ENCODE measurements at regions not wholly inside any gene's neighbourhood (a gene's known extent, or its start where the extent isn't known, plus 50 kb on each side); places are given as distances from the start of the nearest gene placed in this dataset.

- H3K27ac Mint-ChIP-seq = no peak overlapping the region
- TF ChIP-seq, protein P1, sequence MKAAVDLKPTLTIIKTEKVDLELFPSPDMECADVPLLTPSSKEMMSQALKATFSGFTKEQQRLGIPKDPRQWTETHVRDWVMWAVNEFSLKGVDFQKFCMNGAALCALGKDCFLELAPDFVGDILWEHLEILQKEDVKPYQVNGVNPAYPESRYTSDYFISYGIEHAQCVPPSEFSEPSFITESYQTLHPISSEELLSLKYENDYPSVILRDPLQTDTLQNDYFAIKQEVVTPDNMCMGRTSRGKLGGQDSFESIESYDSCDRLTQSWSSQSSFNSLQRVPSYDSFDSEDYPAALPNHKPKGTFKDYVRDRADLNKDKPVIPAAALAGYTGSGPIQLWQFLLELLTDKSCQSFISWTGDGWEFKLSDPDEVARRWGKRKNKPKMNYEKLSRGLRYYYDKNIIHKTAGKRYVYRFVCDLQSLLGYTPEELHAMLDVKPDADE (IDR thresholded peaks at IDR 0.05) = no peak
- TF ChIP-seq POLR2AphosphoS5 (IDR thresholded peaks at IDR 0.05; ENCODE audit: low read depth) = no peak
- TF ChIP-seq STAT1 (IDR thresholded peaks at IDR 0.05; ENCODE audit: unreplicated experiment) = no peak
- TF ChIP-seq JUNB (IDR thresholded peaks at IDR 0.05; ENCODE audit: unreplicated experiment) = no peak
Measured at GRCh38 chr18:32610176-32610575, 139.5 kb upstream of the GAREM1 start.

GRCh38 chr18:32607816-32608215, 137.1 kb upstream of the GAREM1 start:
- Histone ChIP-seq H3F3A (replicated peaks; ENCODE audit: low read depth) (no peaks in the 10 kb centered on the region), H3K4me3 (no peak overlapping the region), H3K79me2 (replicated peaks; ENCODE audit: insufficient read depth) (no peaks in the 10 kb centered on the region), H3K36me3 (ENCODE audit: insufficient read depth) (no peaks in the 10 kb centered on the region), H3K4me2 (no peak overlapping the region), H3K27me3 (ENCODE audit: insufficient read depth) (no peaks in the 10 kb centered on the region), H3K9me2 (ENCODE audit: insufficient read depth) (no peaks in the 10 kb centered on the region), H4K20me1 (replicated peaks; ENCODE audit: insufficient read depth) (no peaks in the 10 kb centered on the region), H3K27ac (ENCODE audit: low read depth) (no peak overlapping the region), H2AFZ (no peak overlapping the region), H3K4me1 (ENCODE audit: insufficient read depth) (no peaks in the 10 kb centered on the region)
- H3K36me3 Mint-ChIP-seq (ENCODE audit: low read depth) = no peaks in the 10 kb centered on the region
- H3K9me3 Mint-ChIP-seq = no peaks in the 10 kb centered on the region
- H3K4me3 Mint-ChIP-seq = no peak overlapping the region
- DNase-seq (ENCODE audit: low spot score) = no peak
- H3K4me1 Mint-ChIP-seq = no peaks in the 10 kb centered on the region; the same call in 2 of the 3 replicates
- no peak for ATAC-seq
- no peaks in the 10 kb centered on the region for H3K27me3 Mint-ChIP-seq (ENCODE audit: insufficient read depth, low read depth, poor library complexity)
- H3K27ac Mint-ChIP-seq = no peak overlapping the region
- TF ChIP-seq ZNF331 (CRISPR knock-in tag; IDR thresholded peaks at IDR 0.05; ENCODE audit: low read depth) (no peak), EZH2phosphoT487 (IDR thresholded peaks at IDR 0.05; ENCODE audit: unreplicated experiment) (no peak), REST (IDR thresholded peaks at IDR 0.05; ENCODE audit: unreplicated experiment) (no peak), ZNF114 (CRISPR knock-in tag; IDR thresholded peaks at IDR 0.05) (no peak), CREB1 (CRISPR knock-in tag; IDR thresholded peaks at IDR 0.05; ENCODE audit: low read depth) (no peak), POLR2AphosphoS5 (IDR thresholded peaks at IDR 0.05; ENCODE audit: low read depth) (no peak), NANOG (IDR thresholded peaks at IDR 0.05; ENCODE audit: borderline replicate concordance) (no peak)
- TF ChIP-seq, protein P1 (IDR thresholded peaks at IDR 0.05) = no peak
- TF ChIP-seq, protein P2, sequence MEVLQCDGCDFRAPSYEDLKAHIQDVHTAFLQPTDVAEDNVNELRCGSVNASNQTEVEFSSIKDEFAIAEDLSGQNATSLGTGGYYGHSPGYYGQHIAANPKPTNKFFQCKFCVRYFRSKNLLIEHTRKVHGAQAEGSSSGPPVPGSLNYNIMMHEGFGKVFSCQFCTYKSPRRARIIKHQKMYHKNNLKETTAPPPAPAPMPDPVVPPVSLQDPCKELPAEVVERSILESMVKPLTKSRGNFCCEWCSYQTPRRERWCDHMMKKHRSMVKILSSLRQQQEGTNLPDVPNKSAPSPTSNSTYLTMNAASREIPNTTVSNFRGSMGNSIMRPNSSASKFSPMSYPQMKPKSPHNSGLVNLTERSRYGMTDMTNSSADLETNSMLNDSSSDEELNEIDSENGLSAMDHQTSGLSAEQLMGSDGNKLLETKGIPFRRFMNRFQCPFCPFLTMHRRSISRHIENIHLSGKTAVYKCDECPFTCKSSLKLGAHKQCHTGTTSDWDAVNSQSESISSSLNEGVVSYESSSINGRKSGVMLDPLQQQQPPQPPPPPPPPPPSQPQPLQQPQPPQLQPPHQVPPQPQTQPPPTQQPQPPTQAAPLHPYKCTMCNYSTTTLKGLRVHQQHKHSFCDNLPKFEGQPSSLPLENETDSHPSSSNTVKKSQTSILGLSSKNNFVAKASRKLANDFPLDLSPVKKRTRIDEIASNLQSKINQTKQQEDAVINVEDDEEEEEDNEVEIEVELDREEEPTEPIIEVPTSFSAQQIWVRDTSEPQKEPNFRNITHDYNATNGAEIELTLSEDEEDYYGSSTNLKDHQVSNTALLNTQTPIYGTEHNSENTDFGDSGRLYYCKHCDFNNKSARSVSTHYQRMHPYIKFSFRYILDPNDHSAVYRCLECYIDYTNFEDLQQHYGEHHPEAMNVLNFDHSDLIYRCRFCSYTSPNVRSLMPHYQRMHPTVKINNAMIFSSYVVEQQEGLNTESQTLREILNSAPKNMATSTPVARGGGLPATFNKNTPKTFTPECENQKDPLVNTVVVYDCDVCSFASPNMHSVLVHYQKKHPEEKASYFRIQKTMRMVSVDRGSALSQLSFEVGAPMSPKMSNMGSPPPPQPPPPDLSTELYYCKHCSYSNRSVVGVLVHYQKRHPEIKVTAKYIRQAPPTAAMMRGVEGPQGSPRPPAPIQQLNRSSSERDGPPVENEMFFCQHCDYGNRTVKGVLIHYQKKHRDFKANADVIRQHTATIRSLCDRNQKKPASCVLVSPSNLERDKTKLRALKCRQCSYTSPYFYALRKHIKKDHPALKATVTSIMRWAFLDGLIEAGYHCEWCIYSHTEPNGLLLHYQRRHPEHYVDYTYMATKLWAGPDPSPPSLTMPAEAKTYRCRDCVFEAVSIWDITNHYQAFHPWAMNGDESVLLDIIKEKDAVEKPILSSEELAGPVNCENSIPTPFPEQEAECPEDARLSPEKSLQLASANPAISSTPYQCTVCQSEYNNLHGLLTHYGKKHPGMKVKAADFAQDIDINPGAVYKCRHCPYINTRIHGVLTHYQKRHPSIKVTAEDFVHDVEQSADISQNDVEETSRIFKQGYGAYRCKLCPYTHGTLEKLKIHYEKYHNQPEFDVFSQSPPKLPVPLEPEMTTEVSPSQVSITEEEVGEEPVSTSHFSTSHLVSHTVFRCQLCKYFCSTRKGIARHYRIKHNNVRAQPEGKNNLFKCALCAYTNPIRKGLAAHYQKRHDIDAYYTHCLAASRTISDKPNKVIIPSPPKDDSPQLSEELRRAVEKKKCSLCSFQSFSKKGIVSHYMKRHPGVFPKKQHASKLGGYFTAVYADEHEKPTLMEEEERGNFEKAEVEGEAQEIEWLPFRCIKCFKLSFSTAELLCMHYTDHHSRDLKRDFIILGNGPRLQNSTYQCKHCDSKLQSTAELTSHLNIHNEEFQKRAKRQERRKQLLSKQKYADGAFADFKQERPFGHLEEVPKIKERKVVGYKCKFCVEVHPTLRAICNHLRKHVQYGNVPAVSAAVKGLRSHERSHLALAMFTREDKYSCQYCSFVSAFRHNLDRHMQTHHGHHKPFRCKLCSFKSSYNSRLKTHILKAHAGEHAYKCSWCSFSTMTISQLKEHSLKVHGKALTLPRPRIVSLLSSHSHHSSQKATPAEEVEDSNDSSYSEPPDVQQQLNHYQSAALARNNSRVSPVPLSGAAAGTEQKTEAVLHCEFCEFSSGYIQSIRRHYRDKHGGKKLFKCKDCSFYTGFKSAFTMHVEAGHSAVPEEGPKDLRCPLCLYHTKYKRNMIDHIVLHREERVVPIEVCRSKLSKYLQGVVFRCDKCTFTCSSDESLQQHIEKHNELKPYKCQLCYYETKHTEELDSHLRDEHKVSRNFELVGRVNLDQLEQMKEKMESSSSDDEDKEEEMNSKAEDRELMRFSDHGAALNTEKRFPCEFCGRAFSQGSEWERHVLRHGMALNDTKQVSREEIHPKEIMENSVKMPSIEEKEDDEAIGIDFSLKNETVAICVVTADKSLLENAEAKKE (CRISPR knock-in tag; IDR thresholded peaks at IDR 0.05) = no peak

More at GRCh38 chr18:32610176-32610575, 139.5 kb upstream of the GAREM1 start:
- Mint-ChIP-seq H3K4me1 (no peaks in the 10 kb centered on the region; the same call in 2 of the 3 replicates), H3K9me3 (no peaks in the 10 kb centered on the region), H3K4me3 (no peak overlapping the region), H3K27me3 (ENCODE audit: insufficient read depth, low read depth, poor library complexity) (no peaks in the 10 kb centered on the region), H3K36me3 (ENCODE audit: low read depth) (no peaks in the 10 kb centered on the region)
- Histone ChIP-seq H3K4me1 (ENCODE audit: insufficient read depth) (no peaks in the 10 kb centered on the region), H3K4me3 (no peak overlapping the region), H3K4me2 (no peak overlapping the region), H4K20me1 (replicated peaks; ENCODE audit: insufficient read depth) (no peaks in the 10 kb centered on the region), H3K27ac (ENCODE audit: low read depth) (no peak overlapping the region), H3K79me2 (replicated peaks; ENCODE audit: insufficient read depth) (no peaks in the 10 kb centered on the region), H3F3A (replicated peaks; ENCODE audit: low read depth) (no peaks in the 10 kb centered on the region), H3K36me3 (ENCODE audit: insufficient read depth) (no peaks in the 10 kb centered on the region), H3K9me2 (ENCODE audit: insufficient read depth) (no peaks in the 10 kb centered on the region), H3K27me3 (ENCODE audit: insufficient read depth) (no peaks in the 10 kb centered on the region), H2AFZ (no peak overlapping the region)
- DNase-seq (ENCODE audit: low spot score) (no peak), ATAC-seq (no peak)

All from GM23338 (cell line).